HL-60 (cell line): ENCODE measurements at regions not wholly inside any gene's neighbourhood (a gene's known extent, or its start where the extent isn't known, plus 50 kb on each side); places are given as distances from the start of the nearest gene placed in this dataset.

Experiments
- CTCF ChIP-seq: IDR thresholded peaks from one replicate; pipeline ENCODE4 v1.5.1; 2011; ENCODE audit warnings: low read length, control low read depth, inconsistent platforms; ENCODE audit not compliant: insufficient read depth
- GABPA ChIP-seq: IDR thresholded peaks from 2 replicates; pipeline ENCODE4 v1.6.1; 2012; ENCODE audit warnings: low read depth
- POLR2AphosphoS5 ChIP-seq: IDR thresholded peaks from 2 replicates; pipeline ENCODE4 v1.6.1; 2012; ENCODE audit warnings: low read depth
- REST ChIP-seq: IDR thresholded peaks from 2 replicates; pipeline ENCODE4 v1.6.1; 2012; ENCODE audit warnings: low read depth; ENCODE audit not compliant: insufficient replicate concordance
- SPI1 ChIP-seq: IDR thresholded peaks from 2 replicates; pipeline ENCODE4 v1.6.1; 2012; ENCODE audit warnings: low read depth, mild to moderate bottlenecking, borderline replicate concordance

GRCh38 chr13:47374741-47375140 is 477.9 kb upstream of the HTR2A start:
- TF ChIP-seq CTCF (no peak), REST (no peak), GABPA (no peak), POLR2AphosphoS5 (no peak), SPI1 (no peak)
